Lower leg skin (tissue), 3 donors: ENCODE measurements at regions not wholly inside any gene's neighbourhood (a gene's known extent, or its start where the extent isn't known, plus 50 kb on each side); places are given as distances from the start of the nearest gene placed in this dataset.
"Not testable (repeated sequence)": the region's sequence is repeated elsewhere in the genome, so short reads cannot be mapped to it uniquely, and the experiment has no call there.

Experiments
- CTCF ChIP-seq, 3 donors: fragments of 450-650 bp; IDR thresholded peaks; one replicate each; pipeline ENCODE4 v1.5.1; 2016; ENCODE audit warnings: antibody characterized with exemption in 3 of 3, mild to moderate bottlenecking in 3 of 3, moderate library complexity in 2 of 3
- POLR2A ChIP-seq, 2 donors: fragments of 450-650 bp; IDR thresholded peaks; one replicate each; pipeline ENCODE4 v1.6.1; 2016 to 2017; ENCODE audit warnings: antibody characterized with exemption in 2 of 2, mild to moderate bottlenecking in 1 of 2, moderate library complexity in 1 of 2

- TF ChIP-seq CTCF, POLR2A (IDR thresholded peaks at IDR 0.05): not testable (repeated sequence)
These were observed 109.3 kb upstream of the RASGEF1B start for GRCh38 chr4:81580994-81581374.
